NT2/D1 (cell line): ENCODE measurements at regions not wholly inside any gene's neighbourhood (a gene's known extent, or its start where the extent isn't known, plus 50 kb on each side); places are given as distances from the start of the nearest gene placed in this dataset.

Experiments used
- DNase-seq: peaks from one replicate; pipeline ENCODE4 v3.0.0-alpha.2; 2011; ENCODE audit warnings: low read depth, low spot score
- H3K27me3 ChIP-seq: 2 replicates; pipeline ENCODE4 v1.6.0; 2011; ENCODE audit warnings: mild to moderate bottlenecking; ENCODE audit not compliant: insufficient read length, insufficient read depth
- H3K36me3 ChIP-seq: 2 replicates; pipeline ENCODE4 v1.6.1; 2011; ENCODE audit warnings: mild to moderate bottlenecking, low read length, mixed read lengths; ENCODE audit not compliant: insufficient read depth, insufficient read length
- H3K4me1 ChIP-seq: 2 replicates; pipeline ENCODE4 v1.5.1; 2011; ENCODE audit not compliant: insufficient read depth, insufficient read length
- H3K4me3 ChIP-seq: 2 replicates; pipeline ENCODE4 v1.5.1; 2011; ENCODE audit warnings: low read depth; ENCODE audit not compliant: insufficient read length
- H3K9ac ChIP-seq: 2 replicates; pipeline ENCODE4 v1.6.0; 2011; ENCODE audit warnings: low read depth; ENCODE audit not compliant: insufficient read length
- H3K9me3 ChIP-seq: 2 replicates; pipeline ENCODE4 v1.5.1; 2011; ENCODE audit warnings: mild to moderate bottlenecking, low read length; ENCODE audit not compliant: insufficient read depth
- SUZ12 ChIP-seq: IDR thresholded peaks from 2 replicates; pipeline ENCODE4 v1.6.1; 2011; ENCODE audit not compliant: insufficient read length, insufficient read depth; ENCODE audit errors: extremely low read depth
- YY1 ChIP-seq: IDR thresholded peaks from 2 replicates; pipeline ENCODE4 v1.6.1; 2011; ENCODE audit not compliant: insufficient read length, insufficient read depth
- ZNF274 ChIP-seq: IDR thresholded peaks from 2 replicates; pipeline ENCODE4 v1.6.1; 2011; ENCODE audit warnings: mild to moderate bottlenecking, low read depth, low read length

GRCh38 chr22:27046086-27046485 is 388.7 kb downstream of the MIAT start:
- DNase-seq: no peak
- no peak for TF ChIP-seq YY1
- no peak for TF ChIP-seq SUZ12
- no peak for TF ChIP-seq ZNF274
- no peaks in the 10 kb centered on the region for H3K36me3 ChIP-seq
- H3K27me3 ChIP-seq: no peaks in the 10 kb centered on the region
- no peak overlapping the region for H3K4me3 ChIP-seq
- H3K9ac ChIP-seq: no peak overlapping the region
- H3K4me1 ChIP-seq: no peaks in the 10 kb centered on the region
- peaks cover 5% of the 10 kb centered on the region; the same call in 1 of the 2 replicates for H3K9me3 ChIP-seq

GRCh38 chr22:27046603-27047002 is 389.2 kb downstream of the MIAT start:
- Histone ChIP-seq H3K27me3 (no peaks in the 10 kb centered on the region), H3K9ac (no peak overlapping the region), H3K4me1 (no peaks in the 10 kb centered on the region), H3K9me3 (peaks cover 5% of the 10 kb centered on the region; the same call in 1 of the 2 replicates), H3K36me3 (no peaks in the 10 kb centered on the region), H3K4me3 (no peak overlapping the region)
- TF ChIP-seq YY1 (no peak), ZNF274 (no peak), SUZ12 (no peak)
- DNase-seq: no peak

- Histone ChIP-seq H3K4me3 (no peak overlapping the region), H3K9me3 (peaks cover 5% of the 10 kb centered on the region; the same call in 1 of the 2 replicates), H3K4me1 (no peaks in the 10 kb centered on the region), H3K36me3 (no peaks in the 10 kb centered on the region), H3K27me3 (no peaks in the 10 kb centered on the region), H3K9ac (no peak overlapping the region)
- no peak for TF ChIP-seq YY1
- TF ChIP-seq SUZ12: no peak
- no peak for TF ChIP-seq ZNF274
- no peak for DNase-seq
Measured at GRCh38 chr22:27050771-27051170, 393.4 kb downstream of the MIAT start.

GRCh38 chr22:27051407-27051806 is 394.0 kb downstream of the MIAT start:
- no peak for DNase-seq
- H3K27me3 ChIP-seq: no peaks in the 10 kb centered on the region
- TF ChIP-seq YY1: no peak
- no peak for TF ChIP-seq SUZ12
- TF ChIP-seq ZNF274: no peak
- no peak overlapping the region for H3K4me3 ChIP-seq
- peaks cover 4% of the 10 kb centered on the region; the same call in 1 of the 2 replicates for H3K9me3 ChIP-seq
- H3K9ac ChIP-seq: no peak overlapping the region
- no peaks in the 10 kb centered on the region for H3K36me3 ChIP-seq
- H3K4me1 ChIP-seq: no peaks in the 10 kb centered on the region

- DNase-seq: no peak
- TF ChIP-seq ZNF274 (no peak), SUZ12 (no peak), YY1 (no peak)
- Histone ChIP-seq H3K4me1 (no peaks in the 10 kb centered on the region), H3K27me3 (no peaks in the 10 kb centered on the region), H3K9me3 (no peaks in the 10 kb centered on the region), H3K4me3 (no peak overlapping the region), H3K36me3 (no peaks in the 10 kb centered on the region), H3K9ac (no peak overlapping the region)
Measured at GRCh38 chr22:27057717-27058116, 400.3 kb downstream of the MIAT start.

GRCh38 chr22:27060190-27060589 is 402.8 kb downstream of the MIAT start:
- Histone ChIP-seq H3K4me1 (no peaks in the 10 kb centered on the region), H3K27me3 (no peaks in the 10 kb centered on the region), H3K9me3 (no peaks in the 10 kb centered on the region), H3K4me3 (no peak overlapping the region), H3K36me3 (no peaks in the 10 kb centered on the region), H3K9ac (no peak overlapping the region)
- no peak for TF ChIP-seq ZNF274
- no peak for TF ChIP-seq SUZ12
- no peak for TF ChIP-seq YY1
- no peak for DNase-seq

GRCh38 chr22:27062910-27063309 is 405.5 kb downstream of the MIAT start:
- no peak overlapping the region for H3K9ac ChIP-seq
- no peaks in the 10 kb centered on the region for H3K4me1 ChIP-seq
- no peaks in the 10 kb centered on the region for H3K9me3 ChIP-seq
- no peak for TF ChIP-seq YY1
- no peak overlapping the region for H3K4me3 ChIP-seq
- H3K36me3 ChIP-seq: no peaks in the 10 kb centered on the region
- H3K27me3 ChIP-seq: no peaks in the 10 kb centered on the region
- no peak for DNase-seq

GRCh38 chr22:27063406-27063805 is 406.0 kb downstream of the MIAT start:
- H3K4me1 ChIP-seq: no peaks in the 10 kb centered on the region
- H3K9me3 ChIP-seq: no peaks in the 10 kb centered on the region
- no peak for TF ChIP-seq SUZ12
- no peak for TF ChIP-seq YY1
- TF ChIP-seq ZNF274: no peak
- no peaks in the 10 kb centered on the region for H3K36me3 ChIP-seq
- H3K4me3 ChIP-seq: no peak overlapping the region
- DNase-seq: no peak
- no peak overlapping the region for H3K9ac ChIP-seq
- no peaks in the 10 kb centered on the region for H3K27me3 ChIP-seq
